DMS114 treated with DMSO at 0.1 percent for 48 hours (cell line): ENCODE measurements at regions not wholly inside any gene's neighbourhood (a gene's known extent, or its start where the extent isn't known, plus 50 kb on each side); places are given as distances from the start of the nearest gene placed in this dataset.

Experiments
- DNase-seq: peaks from one replicate; lab custom pipeline; 2025; ENCODE audit not compliant: unreplicated experiment; lab: John Stamatoyannopoulos, UW

- DNase-seq = no peak
These were observed 98.9 kb upstream of the KCNK1 start for GRCh38 chr1:233514946-233515391.

GRCh38 chr1:233516732-233517131, 97.2 kb upstream of the KCNK1 start:
- no peak for DNase-seq

- DNase-seq = no peak
These were observed 95.6 kb upstream of the KCNK1 start for GRCh38 chr1:233518344-233518743.

- DNase-seq = no peak
These were observed 93.4 kb upstream of the KCNK1 start for GRCh38 chr1:233520261-233521191.

GRCh38 chr1:233523047-233523446, 90.9 kb upstream of the KCNK1 start:
- DNase-seq = no peak

GRCh38 chr1:233527818-233528217, 86.1 kb upstream of the KCNK1 start:
- DNase-seq = no peak

- DNase-seq = no peak
These were observed 83.1 kb upstream of the KCNK1 start for GRCh38 chr1:233530665-233531386.

- no peak for DNase-seq
These were observed 73.1 kb upstream of the KCNK1 start for GRCh38 chr1:233540816-233541215.

GRCh38 chr1:233543338-233544255, 70.3 kb upstream of the KCNK1 start:
- DNase-seq = no peak

- DNase-seq = no peak
These were observed 69.6 kb upstream of the KCNK1 start for GRCh38 chr1:233544304-233544703.

GRCh38 chr1:233547726-233548125, 66.2 kb upstream of the KCNK1 start:
- no peak for DNase-seq

GRCh38 chr1:233549404-233549803, 64.5 kb upstream of the KCNK1 start:
- no peak for DNase-seq

- DNase-seq = no peak
These were observed 64.0 kb upstream of the KCNK1 start for GRCh38 chr1:233549917-233550316.

- DNase-seq = no peak
These were observed 59.9 kb upstream of the KCNK1 start for GRCh38 chr1:233554037-233554436.

- DNase-seq = no peak
These were observed 52.0 kb upstream of the KCNK1 start for GRCh38 chr1:233561708-233562426.
